Neural crest cell (in vitro differentiated cells): ENCODE measurements at regions not wholly inside any gene's neighbourhood (a gene's known extent, or its start where the extent isn't known, plus 50 kb on each side); places are given as distances from the start of the nearest gene placed in this dataset.
"Not testable (repeated sequence)": the region's sequence is repeated elsewhere in the genome, so short reads cannot be mapped to it uniquely, and the experiment has no call there.

ENCODE experiments used
- DNase-seq: peaks from one replicate; pipeline ENCODE4 v3.0.0; 2021; ENCODE audit warnings: low read depth, mixed read lengths, low spot score
- H3K27ac Mint-ChIP-seq: one replicate; pipeline ENCODE4 v1.8.0; 2021; ENCODE audit warnings: mild to moderate bottlenecking, mixed read lengths; ENCODE audit not compliant: unreplicated experiment
- H3K27me3 Mint-ChIP-seq: 2 replicates; pipeline ENCODE4 v1.8.0; 2021; ENCODE audit warnings: low read depth, mild to moderate bottlenecking, mixed read lengths
- H3K36me3 Mint-ChIP-seq: 2 replicates; pipeline ENCODE4 v1.8.0; 2021; ENCODE audit warnings: low read depth, mild to moderate bottlenecking, mixed read lengths
- H3K4me1 Mint-ChIP-seq: 2 replicates; pipeline ENCODE4 v1.8.0; 2021; ENCODE audit warnings: mixed read lengths
- H3K4me3 Mint-ChIP-seq: one replicate; pipeline ENCODE4 v1.8.0; 2021; ENCODE audit warnings: mild to moderate bottlenecking, mixed read lengths
- H3K9me3 Mint-ChIP-seq: 2 replicates; pipeline ENCODE4 v1.8.0; 2021; ENCODE audit warnings: mixed read lengths
- TF ChIP-seq, protein P1 (sequence below): fragments of 200-600 bp; sonication (generic); conservative IDR thresholded peaks from 2 replicates; pipeline ENCODE4 v1.5.0; 2021; ENCODE audit warnings: antibody characterized with exemption, mild to moderate bottlenecking

DNA sequence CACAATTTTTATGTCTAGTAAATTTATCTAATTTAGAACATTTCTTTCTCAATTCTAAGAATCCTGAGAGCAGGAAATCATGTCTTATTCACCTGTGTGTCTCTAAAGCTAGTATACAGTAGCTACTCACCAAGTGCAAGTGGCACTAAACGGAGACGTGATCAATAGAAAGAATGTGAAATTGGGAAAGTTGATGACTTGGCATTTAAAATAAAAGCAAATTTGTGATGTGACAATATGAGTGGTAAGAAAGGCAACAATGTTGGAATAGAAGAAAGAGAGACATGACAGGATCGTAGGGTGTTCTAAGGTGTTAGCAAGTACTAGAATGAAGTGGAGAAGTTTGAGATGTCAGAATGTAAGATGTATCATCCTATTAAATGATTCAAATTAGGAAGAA is 725.9 kb downstream of the BCKDHB start:
- DNase-seq = no peak
- no peaks in the 10 kb centered on the region for H3K4me1 Mint-ChIP-seq
- no peaks in the 10 kb centered on the region for H3K27me3 Mint-ChIP-seq
- H3K9me3 Mint-ChIP-seq = no peaks in the 10 kb centered on the region
- no peak overlapping the region for H3K27ac Mint-ChIP-seq
- H3K36me3 Mint-ChIP-seq = no peaks in the 10 kb centered on the region
- TF ChIP-seq, protein P1, sequence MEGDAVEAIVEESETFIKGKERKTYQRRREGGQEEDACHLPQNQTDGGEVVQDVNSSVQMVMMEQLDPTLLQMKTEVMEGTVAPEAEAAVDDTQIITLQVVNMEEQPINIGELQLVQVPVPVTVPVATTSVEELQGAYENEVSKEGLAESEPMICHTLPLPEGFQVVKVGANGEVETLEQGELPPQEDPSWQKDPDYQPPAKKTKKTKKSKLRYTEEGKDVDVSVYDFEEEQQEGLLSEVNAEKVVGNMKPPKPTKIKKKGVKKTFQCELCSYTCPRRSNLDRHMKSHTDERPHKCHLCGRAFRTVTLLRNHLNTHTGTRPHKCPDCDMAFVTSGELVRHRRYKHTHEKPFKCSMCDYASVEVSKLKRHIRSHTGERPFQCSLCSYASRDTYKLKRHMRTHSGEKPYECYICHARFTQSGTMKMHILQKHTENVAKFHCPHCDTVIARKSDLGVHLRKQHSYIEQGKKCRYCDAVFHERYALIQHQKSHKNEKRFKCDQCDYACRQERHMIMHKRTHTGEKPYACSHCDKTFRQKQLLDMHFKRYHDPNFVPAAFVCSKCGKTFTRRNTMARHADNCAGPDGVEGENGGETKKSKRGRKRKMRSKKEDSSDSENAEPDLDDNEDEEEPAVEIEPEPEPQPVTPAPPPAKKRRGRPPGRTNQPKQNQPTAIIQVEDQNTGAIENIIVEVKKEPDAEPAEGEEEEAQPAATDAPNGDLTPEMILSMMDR = no peak
- no peak overlapping the region for H3K4me3 Mint-ChIP-seq

DNA sequence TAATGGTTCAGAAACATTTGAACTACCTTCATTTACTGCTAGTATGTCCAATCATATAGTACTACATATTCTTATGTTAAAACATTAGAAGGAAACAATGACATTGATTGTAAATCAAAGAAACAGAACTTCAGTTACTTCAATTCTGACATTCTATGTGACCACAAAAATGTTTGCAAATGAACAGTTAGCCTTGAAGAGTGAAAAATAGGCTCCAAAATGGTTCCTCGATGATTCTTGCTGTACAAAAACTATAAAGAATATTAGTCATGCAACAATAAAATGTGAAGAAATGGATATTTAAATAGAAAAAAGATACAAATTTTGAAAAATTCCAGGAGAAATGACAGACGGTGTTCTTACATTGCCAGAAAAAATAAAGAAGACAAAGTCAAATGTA is 686.9 kb downstream of the BCKDHB start:
- Mint-ChIP-seq H3K36me3 (no peaks in the 10 kb centered on the region), H3K4me1 (no peaks in the 10 kb centered on the region), H3K9me3 (peaks cover 3% of the 10 kb centered on the region), H3K4me3 (no peak overlapping the region), H3K27me3 (no peaks in the 10 kb centered on the region), H3K27ac (no peak overlapping the region)
- TF ChIP-seq, protein P1 = no peak
- no peak for DNase-seq

DNA sequence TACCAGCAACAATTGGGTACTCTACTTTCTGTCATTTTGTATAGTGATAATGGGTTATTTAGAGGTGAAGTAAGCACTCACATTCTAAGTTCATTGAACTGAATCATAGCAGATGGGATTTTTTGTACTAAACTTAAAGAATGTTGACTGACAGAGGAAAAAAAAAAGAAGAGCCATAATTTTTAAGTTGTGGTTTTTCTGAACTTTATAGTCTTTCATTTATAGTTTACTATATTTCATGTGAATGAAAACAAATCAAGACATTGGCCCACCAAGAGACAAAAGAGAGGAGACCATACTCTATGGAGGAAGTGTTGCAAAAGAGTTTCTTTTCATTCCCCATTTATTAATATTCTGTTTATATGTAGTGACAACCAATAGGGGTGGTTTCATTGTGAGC is 685.7 kb downstream of the BCKDHB start:
- Mint-ChIP-seq H3K4me1 (no peaks in the 10 kb centered on the region), H3K27me3 (no peaks in the 10 kb centered on the region), H3K27ac (no peak overlapping the region), H3K36me3 (no peaks in the 10 kb centered on the region), H3K4me3 (no peak overlapping the region), H3K9me3 (peaks cover 1% of the 10 kb centered on the region)
- DNase-seq = no peak
- TF ChIP-seq, protein P1 = no peak

DNA sequence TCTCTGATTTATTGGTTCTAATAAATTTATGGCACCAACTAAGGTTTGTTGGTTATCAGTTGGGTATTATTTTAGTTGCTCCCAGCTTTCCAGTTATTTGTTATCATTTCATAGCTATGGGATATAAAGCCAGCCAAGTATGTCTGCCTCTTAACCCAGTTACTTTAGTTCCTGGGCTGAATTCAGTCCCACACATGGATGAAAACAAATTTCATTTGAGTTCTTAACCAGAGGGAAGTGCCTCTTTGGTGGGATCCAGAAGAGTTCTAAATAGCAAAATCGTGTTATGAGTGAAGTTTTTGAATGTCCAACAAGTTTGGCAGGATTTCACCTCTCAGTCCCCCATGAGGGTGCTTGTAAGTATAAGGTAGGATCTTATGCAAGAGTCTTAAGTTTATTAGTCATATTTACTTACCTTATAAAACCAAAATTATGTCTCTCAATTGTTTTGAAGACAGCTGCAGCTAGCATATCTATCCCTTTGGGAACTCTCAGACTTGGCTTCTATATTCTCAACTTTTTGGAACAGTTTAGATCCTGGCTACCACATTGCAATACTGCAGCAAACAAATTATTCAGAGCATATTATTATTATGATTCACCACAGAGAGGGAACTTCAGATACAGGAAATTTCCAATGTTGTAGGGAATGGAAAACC is 683.6 kb downstream of the BCKDHB start:
- Mint-ChIP-seq H3K4me3 (no peak overlapping the region), H3K27ac (no peak overlapping the region), H3K27me3 (no peaks in the 10 kb centered on the region), H3K36me3 (no peaks in the 10 kb centered on the region), H3K9me3 (no peaks in the 10 kb centered on the region), H3K4me1 (no peaks in the 10 kb centered on the region)
- TF ChIP-seq, protein P1 = no peak
- DNase-seq = no peak

DNA sequence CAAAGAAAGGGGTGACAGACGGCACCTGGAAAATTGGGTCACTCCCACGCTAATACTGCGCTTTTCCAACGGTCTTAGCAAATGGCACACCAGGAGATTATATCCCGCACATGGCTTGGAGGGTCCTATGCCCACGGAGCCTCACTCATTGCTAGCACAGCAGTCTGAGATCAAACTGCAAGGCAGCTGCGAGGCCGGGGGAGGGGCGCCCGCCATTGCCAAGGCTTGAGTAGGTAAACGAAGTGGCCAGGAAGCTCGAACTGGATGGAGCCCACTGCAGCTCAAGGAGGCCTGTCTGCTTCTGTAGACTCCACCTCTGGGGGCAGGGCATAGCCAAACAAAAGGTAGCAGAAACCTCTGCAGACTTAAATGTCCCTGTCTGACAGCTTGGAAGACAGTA is 676.8 kb downstream of the BCKDHB start:
- not testable (repeated sequence) for H3K27ac Mint-ChIP-seq, H3K4me1 Mint-ChIP-seq, H3K36me3 Mint-ChIP-seq, H3K4me3 Mint-ChIP-seq, H3K9me3 Mint-ChIP-seq, DNase-seq, H3K27me3 Mint-ChIP-seq

DNA sequence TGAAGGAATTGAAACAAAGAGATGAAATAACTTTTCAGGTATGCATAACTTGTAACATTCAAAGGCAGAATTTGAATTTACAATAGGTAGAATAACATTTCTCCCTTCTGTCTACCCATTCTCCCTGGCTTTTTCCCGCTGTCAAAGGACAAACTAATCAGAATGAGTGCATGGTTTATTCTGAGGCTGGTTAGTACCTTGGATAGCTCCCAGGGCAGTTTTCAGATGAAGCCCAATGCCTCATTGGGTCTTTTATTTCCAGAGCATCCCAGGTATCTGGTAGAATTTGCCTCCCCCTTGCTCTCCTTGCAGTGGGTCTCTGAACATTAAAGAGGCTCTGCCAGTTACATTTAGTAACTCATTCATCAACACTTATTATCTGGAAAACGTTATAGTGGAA is 665.5 kb downstream of the BCKDHB start:
- peak; percentile 14 for DNase-seq

More for the DNA sequence above, 665.5 kb downstream of the BCKDHB start:
- H3K4me1 Mint-ChIP-seq = no peaks in the 10 kb centered on the region
- no peak overlapping the region for H3K27ac Mint-ChIP-seq
- TF ChIP-seq, protein P1 = no peak
- no peaks in the 10 kb centered on the region for H3K9me3 Mint-ChIP-seq
- H3K36me3 Mint-ChIP-seq = no peaks in the 10 kb centered on the region
- no peaks in the 10 kb centered on the region for H3K27me3 Mint-ChIP-seq
- H3K4me3 Mint-ChIP-seq = no peak overlapping the region
